ENCODE measurements at regions not wholly inside any gene's neighbourhood (a gene's known extent, or its start where the extent isn't known, plus 50 kb on each side); places are given as distances from the start of the nearest gene placed in this dataset.
A peak's percentile ranks its signal among the peaks of the same experiment; 100 is the strongest.
"Not testable (repeated sequence)": the region's sequence is repeated elsewhere in the genome, so short reads cannot be mapped to it uniquely, and the experiment has no call there.

DNA sequence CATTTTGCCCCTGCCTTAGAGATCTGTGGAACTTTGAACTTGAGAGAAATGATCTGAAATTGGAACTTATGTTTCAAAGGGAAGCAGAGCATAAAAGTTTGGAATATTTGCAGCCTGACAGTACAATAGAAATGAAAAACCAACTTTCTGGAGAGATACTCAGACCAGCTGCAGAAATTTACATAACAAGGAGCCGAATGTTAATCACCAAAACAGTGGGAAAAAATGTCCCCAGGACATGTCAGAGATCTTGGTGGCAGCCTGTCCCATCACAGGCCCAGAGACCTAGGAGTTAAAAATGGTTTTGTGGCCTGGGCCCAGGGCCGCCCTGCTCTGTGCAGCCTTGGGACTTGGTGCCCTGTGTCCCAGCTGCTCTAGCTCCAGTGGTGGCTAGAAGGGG, 94.8 kb downstream of the CDRT15L2 start:
- not testable (repeated sequence) for ATAC-seq; DNase-seq (ENCODE audit: low spot score in 2 of 2); H3K4me3 Mint-ChIP-seq; H3K36me3 Mint-ChIP-seq; H3K4me1 Mint-ChIP-seq; H3K9me3 Mint-ChIP-seq; H3K27ac Mint-ChIP-seq

- H3K36me3 Mint-ChIP-seq; H3K27ac Mint-ChIP-seq; ATAC-seq; H3K9me3 Mint-ChIP-seq; DNase-seq (ENCODE audit: low spot score in 2 of 2); H3K4me3 Mint-ChIP-seq; H3K4me1 Mint-ChIP-seq: not testable (repeated sequence)
These were observed 96.2 kb downstream of the CDRT15L2 start for GRCh38 chr17:20675707-20676106.

DNA sequence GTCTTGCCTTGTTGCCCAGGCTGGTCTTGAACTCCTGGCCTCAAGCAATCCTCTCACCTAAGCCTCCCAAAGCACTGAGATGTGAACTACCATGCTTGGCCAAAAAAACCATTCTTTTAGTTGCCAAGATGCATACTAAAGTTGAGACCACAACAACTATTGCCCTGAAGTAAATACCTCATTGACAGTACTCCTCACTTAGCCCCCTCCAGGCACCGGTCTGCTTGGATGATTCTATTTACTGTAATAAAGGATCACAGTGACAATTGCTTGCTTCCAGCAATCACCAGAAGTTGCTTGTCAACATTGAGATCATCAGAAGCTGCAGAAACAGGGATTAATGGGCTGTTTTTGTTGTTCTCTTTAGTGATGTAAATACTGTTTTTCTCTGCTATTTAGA, 97.1 kb downstream of the CDRT15L2 start:
- not testable (repeated sequence) for H3K27ac Mint-ChIP-seq; DNase-seq (ENCODE audit: low spot score in 2 of 2); H3K36me3 Mint-ChIP-seq; H3K4me1 Mint-ChIP-seq; H3K9me3 Mint-ChIP-seq; ATAC-seq; H3K4me3 Mint-ChIP-seq

- not testable (repeated sequence) for H3K36me3 Mint-ChIP-seq; DNase-seq (ENCODE audit: low spot score in 2 of 2); H3K4me3 Mint-ChIP-seq; ATAC-seq; H3K27ac Mint-ChIP-seq; H3K9me3 Mint-ChIP-seq; H3K4me1 Mint-ChIP-seq
These were observed 97.9 kb downstream of the CDRT15L2 start for GRCh38 chr17:20677469-20677868.

DNA sequence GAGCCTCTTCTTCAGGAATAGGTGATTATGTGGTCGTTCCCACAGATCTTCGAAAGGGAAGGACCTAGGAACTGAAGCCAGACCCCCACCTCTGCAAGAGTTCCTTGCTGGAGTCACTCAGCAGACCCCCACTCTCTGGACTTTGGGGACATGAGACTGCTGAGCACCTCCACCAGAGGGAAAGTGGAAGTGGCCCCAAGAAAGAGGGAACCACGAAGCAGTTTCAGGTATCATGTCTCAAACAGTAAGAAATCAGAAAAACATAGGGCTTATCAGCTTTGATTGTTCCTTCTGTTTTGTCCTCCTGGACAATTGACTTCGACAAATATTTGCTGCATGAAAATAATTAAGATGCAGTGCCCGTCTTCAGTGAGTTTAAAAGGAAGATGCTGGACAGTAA, 98.9 kb downstream of the CDRT15L2 start:
- not testable (repeated sequence) for H3K4me1 Mint-ChIP-seq; H3K4me3 Mint-ChIP-seq; H3K36me3 Mint-ChIP-seq; ATAC-seq; H3K27ac Mint-ChIP-seq; DNase-seq (ENCODE audit: low spot score in 2 of 2); H3K9me3 Mint-ChIP-seq

DNA sequence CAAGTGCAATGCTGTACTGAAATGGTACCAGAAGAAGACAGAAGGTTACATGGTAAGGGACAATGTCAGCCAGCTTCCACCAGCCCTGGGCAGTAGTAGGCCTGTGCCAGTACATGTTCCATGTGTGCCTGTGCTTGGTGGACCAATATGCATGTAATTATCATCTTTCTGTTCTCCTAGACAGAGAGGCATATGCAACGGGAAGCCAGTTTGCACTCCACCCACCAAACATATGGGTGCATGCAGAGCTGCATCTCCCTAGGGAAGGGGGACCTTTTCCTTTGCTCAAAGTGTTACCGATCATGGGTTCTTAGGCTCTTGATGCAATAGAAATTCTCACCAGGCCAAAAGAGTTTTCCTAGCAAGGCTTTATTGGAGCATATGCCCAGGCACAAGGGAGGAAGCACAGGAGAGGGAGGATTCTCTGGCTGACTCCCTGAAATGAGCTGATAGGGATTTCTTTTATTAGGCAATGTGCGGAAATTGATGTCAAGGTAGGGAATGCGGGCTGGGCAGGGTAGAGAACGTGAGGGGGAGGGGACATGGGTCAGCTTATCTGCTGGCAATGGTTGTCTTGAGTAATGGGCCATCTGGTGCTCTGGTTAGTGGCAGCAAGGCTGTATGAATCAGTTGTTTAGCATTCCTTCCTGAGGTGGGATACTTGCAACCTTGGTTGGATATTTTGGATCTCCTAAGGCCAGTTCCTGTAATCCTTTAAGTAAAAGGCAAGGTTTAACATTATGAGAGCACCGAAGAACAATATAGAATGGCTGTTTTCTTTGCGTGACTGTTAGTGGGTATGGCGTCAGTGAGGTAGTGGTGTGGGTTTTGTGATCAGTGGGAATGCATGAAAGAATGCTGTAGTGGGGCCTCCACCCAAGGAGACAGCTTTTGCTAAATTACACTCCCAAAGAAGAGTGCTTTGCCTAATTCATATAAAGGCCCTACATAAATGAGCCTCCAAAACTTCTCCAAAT, 102.5 kb downstream of the CDRT15L2 start:
- not testable (repeated sequence) for H3K9me3 Mint-ChIP-seq; DNase-seq (ENCODE audit: low spot score in 2 of 2); ATAC-seq; H3K4me3 Mint-ChIP-seq; H3K4me1 Mint-ChIP-seq; H3K36me3 Mint-ChIP-seq; H3K27ac Mint-ChIP-seq

- not testable (repeated sequence) for H3K4me3 Mint-ChIP-seq; H3K27ac Mint-ChIP-seq; H3K9me3 Mint-ChIP-seq; H3K4me1 Mint-ChIP-seq; H3K36me3 Mint-ChIP-seq; ATAC-seq; DNase-seq (ENCODE audit: low spot score in 2 of 2)
These were observed 104.2 kb downstream of the CDRT15L2 start for GRCh38 chr17:20683651-20684229.

- not testable (repeated sequence) for H3K4me1 Mint-ChIP-seq; DNase-seq (ENCODE audit: low spot score in 2 of 2); H3K27ac Mint-ChIP-seq; H3K36me3 Mint-ChIP-seq; ATAC-seq; H3K9me3 Mint-ChIP-seq; H3K4me3 Mint-ChIP-seq
These were observed 105.5 kb downstream of the CDRT15L2 start for GRCh38 chr17:20684975-20685374.

GRCh38 chr17:20687584-20687983, 108.1 kb downstream of the CDRT15L2 start:
- not testable (repeated sequence) for H3K4me1 Mint-ChIP-seq; H3K36me3 Mint-ChIP-seq; H3K4me3 Mint-ChIP-seq; H3K9me3 Mint-ChIP-seq; DNase-seq (ENCODE audit: low spot score in 2 of 2); H3K27ac Mint-ChIP-seq; ATAC-seq

GRCh38 chr17:20689170-20689749, 109.7 kb downstream of the CDRT15L2 start:
- not testable (repeated sequence) for H3K4me1 Mint-ChIP-seq; ATAC-seq; H3K36me3 Mint-ChIP-seq; H3K4me3 Mint-ChIP-seq; H3K9me3 Mint-ChIP-seq; DNase-seq (ENCODE audit: low spot score in 2 of 2); H3K27ac Mint-ChIP-seq

DNA sequence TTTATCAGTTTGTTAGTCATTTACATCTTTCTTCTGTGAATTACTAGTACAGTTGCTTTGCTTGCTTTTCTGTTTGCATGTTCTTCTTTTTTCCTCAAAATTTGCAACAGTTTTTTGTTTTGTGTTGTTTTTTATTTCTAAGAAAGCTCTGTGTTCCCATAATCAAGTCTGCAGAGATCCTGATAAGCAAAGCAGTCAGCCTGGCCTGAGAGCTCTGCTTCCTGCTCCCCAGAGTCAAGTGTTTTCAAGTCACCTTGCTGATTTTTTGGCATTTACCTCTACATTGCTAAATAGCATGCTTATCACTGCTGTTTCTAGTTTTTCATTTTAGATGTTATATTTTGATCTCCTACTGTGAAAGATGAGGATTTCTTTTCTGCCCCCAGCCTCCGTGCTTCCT, 113.2 kb downstream of the CDRT15L2 start:
- not testable (repeated sequence) for H3K9me3 Mint-ChIP-seq; DNase-seq (ENCODE audit: low spot score in 2 of 2); ATAC-seq; H3K4me3 Mint-ChIP-seq; H3K27ac Mint-ChIP-seq; H3K36me3 Mint-ChIP-seq; H3K4me1 Mint-ChIP-seq

DNA sequence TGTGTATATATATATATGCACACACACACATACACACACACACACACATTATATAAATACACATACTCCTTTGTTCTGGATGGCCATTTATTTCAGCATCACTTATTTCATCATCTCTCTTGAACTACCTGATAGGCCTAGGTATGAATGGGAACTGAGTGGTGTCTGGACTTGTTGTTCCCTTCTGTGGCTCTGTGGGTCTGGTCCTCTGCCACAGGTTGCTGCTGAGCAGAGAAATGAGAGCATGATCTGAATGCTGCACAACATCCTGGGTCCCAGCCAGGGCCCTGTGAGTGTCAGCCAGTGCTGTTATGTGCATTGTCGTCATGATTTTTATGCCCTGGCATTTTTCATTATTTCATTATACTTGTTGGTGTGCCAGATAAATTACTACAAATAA, 116.3 kb downstream of the CDRT15L2 start:
- not testable (repeated sequence) for H3K27ac Mint-ChIP-seq; H3K4me3 Mint-ChIP-seq; DNase-seq (ENCODE audit: low spot score in 2 of 2); H3K4me1 Mint-ChIP-seq; ATAC-seq; H3K9me3 Mint-ChIP-seq; H3K36me3 Mint-ChIP-seq

DNA sequence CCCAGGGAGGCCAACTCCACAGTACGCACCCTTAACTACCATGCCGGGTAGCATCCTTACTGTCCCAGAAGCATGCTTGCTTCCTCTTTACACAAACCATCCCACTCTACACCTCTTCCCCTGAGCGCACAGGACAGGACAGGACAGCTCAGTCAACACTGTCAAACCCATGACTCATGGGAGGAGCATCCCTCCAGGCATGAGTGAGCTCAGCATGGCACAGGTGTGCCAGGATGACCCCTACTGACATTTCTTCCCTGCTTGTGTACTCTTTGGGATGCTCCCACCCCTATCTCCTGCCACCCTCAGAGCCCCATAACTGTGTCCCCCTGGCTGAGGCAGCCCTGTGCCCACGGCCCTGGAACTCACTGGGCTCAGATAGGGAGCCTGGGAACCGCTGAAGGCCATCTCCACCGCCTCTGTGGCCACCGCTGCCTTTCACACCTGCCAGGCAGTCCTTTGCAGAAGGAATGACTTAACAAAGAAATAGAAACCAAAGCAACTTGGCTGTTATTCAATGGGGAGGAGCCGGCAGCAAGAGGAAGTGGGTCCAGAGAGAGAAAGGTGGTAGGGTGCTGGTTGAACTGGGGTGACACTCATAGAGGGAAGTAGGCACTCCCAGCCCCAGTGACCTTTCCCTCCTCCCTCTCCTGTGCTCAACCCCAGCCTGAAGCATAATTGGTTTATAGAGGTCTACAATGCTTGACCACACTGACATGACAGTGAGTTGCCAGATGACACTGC, 119.1 kb downstream of the CDRT15L2 start:
- DNase-seq (ENCODE audit: low spot score in 2 of 2) (peak in 1 of 2 donors; percentile 49), ATAC-seq (peak; percentile 72)
- Mint-ChIP-seq H3K27ac (peak overlapping the region; percentile 38), H3K4me3 (peak overlapping the region; percentile 31)
- not testable (repeated sequence) for H3K36me3 Mint-ChIP-seq, H3K4me1 Mint-ChIP-seq, H3K9me3 Mint-ChIP-seq

DNA sequence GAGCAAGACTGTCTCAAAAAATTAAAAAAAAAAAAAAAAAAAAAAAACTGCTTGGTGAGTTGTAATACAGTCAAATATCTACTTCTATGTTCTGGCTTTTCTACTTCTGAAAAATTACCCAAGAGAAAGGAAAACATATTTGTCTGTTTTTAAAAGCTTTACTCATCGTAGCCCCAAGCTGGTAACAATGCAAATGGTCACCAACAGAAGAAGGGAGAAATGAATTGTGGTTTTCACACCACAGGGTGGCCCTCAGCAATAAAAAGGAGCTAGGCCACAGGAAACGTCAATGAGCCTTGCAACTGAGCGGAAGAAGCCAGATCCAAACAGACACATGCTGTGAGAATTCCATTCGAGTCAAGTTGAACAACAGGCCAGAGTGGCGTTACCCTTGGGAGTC, 121.0 kb downstream of the CDRT15L2 start:
- DNase-seq (ENCODE audit: low spot score in 2 of 2); H3K4me1 Mint-ChIP-seq; ATAC-seq; H3K27ac Mint-ChIP-seq; H3K4me3 Mint-ChIP-seq; H3K9me3 Mint-ChIP-seq; H3K36me3 Mint-ChIP-seq: not testable (repeated sequence)

DNA sequence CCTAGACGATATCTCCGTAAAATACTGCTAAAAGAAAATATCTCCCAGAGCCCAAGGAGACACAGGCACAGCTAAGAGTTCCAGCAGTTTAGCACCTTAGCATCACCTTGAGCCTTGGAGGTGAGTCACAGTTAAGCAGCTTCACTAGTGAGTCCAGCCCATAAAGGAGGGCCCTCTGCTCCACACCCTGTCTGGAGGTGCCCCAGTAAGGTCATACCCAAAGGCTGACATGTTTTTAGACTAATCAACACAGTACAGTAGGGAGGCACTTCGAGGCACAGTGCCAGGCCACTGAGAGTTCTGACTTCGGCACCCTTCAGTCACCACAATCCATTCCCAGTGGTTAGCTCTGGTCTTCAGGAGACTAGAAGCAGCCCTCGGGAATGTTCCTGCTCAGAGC, 121.8 kb downstream of the CDRT15L2 start:
- H3K36me3 Mint-ChIP-seq; H3K4me1 Mint-ChIP-seq; H3K27ac Mint-ChIP-seq; DNase-seq (ENCODE audit: low spot score in 2 of 2); H3K4me3 Mint-ChIP-seq; H3K9me3 Mint-ChIP-seq: not testable (repeated sequence)
- ATAC-seq: peak; percentile 45
